NCI-H2107 treated with DMSO at 0.1 percent for 48 hours (cell line): ENCODE measurements at regions not wholly inside any gene's neighbourhood (a gene's known extent, or its start where the extent isn't known, plus 50 kb on each side); places are given as distances from the start of the nearest gene placed in this dataset.

Experiments
- DNase-seq: peaks from one replicate; lab custom pipeline; 2025; ENCODE audit not compliant: unreplicated experiment; lab: John Stamatoyannopoulos, UW

GRCh38 chr3:177995381-177996085 is 540.7 kb upstream of the KCNMB2 start:
- no peak for DNase-seq

- DNase-seq: no peak
Measured at GRCh38 chr3:178001670-178002101, 534.5 kb upstream of the KCNMB2 start.

GRCh38 chr3:178002113-178002512 is 534.1 kb upstream of the KCNMB2 start:
- no peak for DNase-seq

GRCh38 chr3:178003756-178004155 is 532.5 kb upstream of the KCNMB2 start:
- no peak for DNase-seq

GRCh38 chr3:178005961-178006360 is 530.3 kb upstream of the KCNMB2 start:
- no peak for DNase-seq

GRCh38 chr3:178010306-178010705 is 525.9 kb upstream of the KCNMB2 start:
- no peak for DNase-seq

- no peak for DNase-seq
Measured at GRCh38 chr3:178019645-178020044, 516.6 kb upstream of the KCNMB2 start.

- DNase-seq: no peak
Measured at GRCh38 chr3:178022599-178022998, 513.6 kb upstream of the KCNMB2 start.

GRCh38 chr3:178028933-178029332 is 507.3 kb upstream of the KCNMB2 start:
- no peak for DNase-seq

GRCh38 chr3:178036451-178037144 is 499.6 kb upstream of the KCNMB2 start:
- DNase-seq: no peak

- no peak for DNase-seq
Measured at GRCh38 chr3:178041931-178042330, 494.3 kb upstream of the KCNMB2 start.

GRCh38 chr3:178042376-178042775 is 493.9 kb upstream of the KCNMB2 start:
- no peak for DNase-seq

- no peak for DNase-seq
Measured at GRCh38 chr3:178043084-178043483, 493.2 kb upstream of the KCNMB2 start.

GRCh38 chr3:178044320-178044719 is 491.9 kb upstream of the KCNMB2 start:
- no peak for DNase-seq

GRCh38 chr3:178047496-178047895 is 488.7 kb upstream of the KCNMB2 start:
- DNase-seq: no peak

GRCh38 chr3:178048768-178049167 is 487.5 kb upstream of the KCNMB2 start:
- DNase-seq: no peak

- no peak for DNase-seq
Measured at GRCh38 chr3:178054471-178054870, 481.8 kb upstream of the KCNMB2 start.

GRCh38 chr3:178055939-178056338 is 480.3 kb upstream of the KCNMB2 start:
- no peak for DNase-seq

- DNase-seq: no peak
Measured at GRCh38 chr3:178056868-178057267, 479.4 kb upstream of the KCNMB2 start.

- no peak for DNase-seq
Measured at GRCh38 chr3:178058629-178059028, 477.6 kb upstream of the KCNMB2 start.

GRCh38 chr3:178059119-178059518 is 477.1 kb upstream of the KCNMB2 start:
- DNase-seq: no peak

- no peak for DNase-seq
Measured at GRCh38 chr3:178059836-178060235, 476.4 kb upstream of the KCNMB2 start.

GRCh38 chr3:178060407-178060806 is 475.8 kb upstream of the KCNMB2 start:
- DNase-seq: no peak
